HG03439 (cell line): ENCODE measurements at regions not wholly inside any gene's neighbourhood (a gene's known extent, or its start where the extent isn't known, plus 50 kb on each side); places are given as distances from the start of the nearest gene placed in this dataset.

ENCODE experiments used
- ATAC-seq: cut with Tn5 transposase; IDR thresholded peaks from one replicate; pipeline ENCODE4 v1.9.1; 2021; ENCODE audit warnings: mild to moderate bottlenecking, moderate library complexity; ENCODE audit not compliant: unreplicated experiment

- no peak for ATAC-seq
These were observed 55.1 kb upstream of the RGS4 start for GRCh38 chr1:163013826-163014600.

GRCh38 chr1:163006051-163006834 is 62.9 kb upstream of the RGS4 start:
- ATAC-seq = no peak

- ATAC-seq = no peak
These were observed 71.5 kb upstream of the RGS4 start for GRCh38 chr1:162997499-162998285.

- ATAC-seq = no peak
These were observed 72.9 kb upstream of the RGS4 start for GRCh38 chr1:162996261-162996660.

GRCh38 chr1:162994921-162995320 is 74.2 kb upstream of the RGS4 start:
- ATAC-seq = no peak

- ATAC-seq = no peak
These were observed 75.3 kb upstream of the RGS4 start for GRCh38 chr1:162993846-162994245.

GRCh38 chr1:162992945-162993344 is 76.2 kb upstream of the RGS4 start:
- ATAC-seq = no peak

GRCh38 chr1:162991444-162991843 is 77.7 kb upstream of the RGS4 start:
- ATAC-seq = no peak

- ATAC-seq = no peak
These were observed 78.5 kb upstream of the RGS4 start for GRCh38 chr1:162990665-162991064.

GRCh38 chr1:162988869-162989268 is 80.3 kb upstream of the RGS4 start:
- no peak for ATAC-seq

GRCh38 chr1:162987866-162988265 is 81.3 kb upstream of the RGS4 start:
- no peak for ATAC-seq

GRCh38 chr1:162985816-162986435 is 83.2 kb upstream of the RGS4 start:
- ATAC-seq = no peak

- no peak for ATAC-seq
These were observed 84.5 kb upstream of the RGS4 start for GRCh38 chr1:162984699-162985098.

- no peak for ATAC-seq
These were observed 85.3 kb upstream of the RGS4 start for GRCh38 chr1:162983671-162984425.

GRCh38 chr1:162982364-162982763 is 86.8 kb upstream of the RGS4 start:
- ATAC-seq = no peak

GRCh38 chr1:162977944-162978568 is 91.1 kb upstream of the RGS4 start:
- no peak for ATAC-seq

- no peak for ATAC-seq
These were observed 92.5 kb upstream of the RGS4 start for GRCh38 chr1:162976628-162977027.

GRCh38 chr1:162974810-162975209 is 94.4 kb upstream of the RGS4 start:
- no peak for ATAC-seq

GRCh38 chr1:162973381-162973795 is 95.8 kb upstream of the RGS4 start:
- ATAC-seq = no peak

- no peak for ATAC-seq
These were observed 96.4 kb upstream of the RGS4 start for GRCh38 chr1:162972773-162973172.
